Ishikawa (cell line): ENCODE measurements at regions not wholly inside any gene's neighbourhood (a gene's known extent, or its start where the extent isn't known, plus 50 kb on each side); places are given as distances from the start of the nearest gene placed in this dataset.

ENCODE experiments used
- CEBPB ChIP-seq: IDR thresholded peaks from 2 replicates; pipeline ENCODE4 v1.6.1; 2012
- CREB1 ChIP-seq: IDR thresholded peaks from 2 replicates; pipeline ENCODE4 v1.6.1; 2012; ENCODE audit warnings: low read depth
- EGR1 ChIP-seq: IDR thresholded peaks from 2 replicates; pipeline ENCODE4 v1.6.1; 2012
- EP300 ChIP-seq: IDR thresholded peaks from 2 replicates; pipeline ENCODE4 v1.6.1; 2012; ENCODE audit warnings: borderline replicate concordance
- FOXM1 ChIP-seq: IDR thresholded peaks from 2 replicates; pipeline ENCODE4 v1.6.1; 2012; ENCODE audit warnings: low read depth, borderline replicate concordance
- MAX ChIP-seq: IDR thresholded peaks from 2 replicates; pipeline ENCODE4 v1.6.1; 2012
- NFIC ChIP-seq: IDR thresholded peaks from 2 replicates; pipeline ENCODE4 v1.6.1; 2012
- RAD21 ChIP-seq: IDR thresholded peaks from 2 replicates; pipeline ENCODE4 v1.6.1; 2012; ENCODE audit warnings: low read depth
- REST ChIP-seq: IDR thresholded peaks from 2 replicates; pipeline ENCODE4 v1.6.1; 2012; ENCODE audit warnings: low read depth, mild to moderate bottlenecking
- TAF1 ChIP-seq: IDR thresholded peaks from 2 replicates; pipeline ENCODE4 v1.6.1; 2012; ENCODE audit warnings: low read depth, mild to moderate bottlenecking
- TCF12 ChIP-seq: IDR thresholded peaks from 2 replicates; pipeline ENCODE4 v1.6.1; 2012; ENCODE audit warnings: low read depth
- TEAD4 ChIP-seq: IDR thresholded peaks from 2 replicates; pipeline ENCODE4 v1.6.1; 2012
- USF1 ChIP-seq: IDR thresholded peaks from 2 replicates; pipeline ENCODE4 v1.6.1; 2012
- YY1 ChIP-seq: IDR thresholded peaks from 2 replicates; pipeline ENCODE4 v1.6.1; 2012; ENCODE audit warnings: low read depth
- ZBTB7A ChIP-seq: IDR thresholded peaks from 2 replicates; pipeline ENCODE4 v1.6.1; 2012; ENCODE audit warnings: low read depth

GRCh38 chr10:121373411-121373810 lies 224.8 kb downstream of the FGFR2 start:
- TF ChIP-seq TEAD4, result no peak
- no peak for TF ChIP-seq TCF12
- no peak for TF ChIP-seq FOXM1
- TF ChIP-seq TAF1, result no peak
- no peak for TF ChIP-seq USF1
- TF ChIP-seq NFIC, result no peak
- TF ChIP-seq CEBPB, result no peak
- TF ChIP-seq CREB1, result no peak
- no peak for TF ChIP-seq EGR1
- TF ChIP-seq ZBTB7A, result no peak
- TF ChIP-seq REST, result no peak
- TF ChIP-seq EP300, result no peak
- no peak for TF ChIP-seq YY1
- no peak for TF ChIP-seq MAX
- no peak for TF ChIP-seq RAD21

- TF ChIP-seq EGR1 (no peak), MAX (no peak), USF1 (no peak), REST (no peak), TCF12 (no peak), TAF1 (no peak), YY1 (no peak), EP300 (no peak), TEAD4 (no peak)
Observed at GRCh38 chr10:121374121-121374520, 224.1 kb downstream of the FGFR2 start.

GRCh38 chr10:121375172-121375571 lies 223.1 kb downstream of the FGFR2 start:
- TF ChIP-seq RAD21 (no peak), ZBTB7A (no peak), NFIC (no peak)

GRCh38 chr10:121378251-121378801 lies 219.9 kb downstream of the FGFR2 start:
- TF ChIP-seq TCF12 (no peak), RAD21 (no peak), ZBTB7A (no peak), EGR1 (no peak), USF1 (no peak), YY1 (no peak), REST (no peak), TAF1 (no peak), MAX (no peak), CEBPB (no peak), CREB1 (no peak), NFIC (no peak), FOXM1 (no peak), TEAD4 (no peak), EP300 (no peak)
